Lower lobe of right lung (tissue), 2 donors: ENCODE measurements at regions not wholly inside any gene's neighbourhood (a gene's known extent, or its start where the extent isn't known, plus 50 kb on each side); places are given as distances from the start of the nearest gene placed in this dataset.

Source experiments
- ATAC-seq, 2 donors: fragments of 200-7000 bp; cut with Tn5 transposase; one replicate each; pipeline ENCODE4 v1.9.1; 2020 to 2022; ENCODE audit warnings: mild to moderate bottlenecking in 2 of 2, moderate library complexity in 2 of 2
- DNase-seq: peaks from one replicate; pipeline ENCODE4 v3.0.0-alpha.2; 2020
- H3K27ac ChIP-seq: fragments of 200-600 bp; one replicate; pipeline ENCODE4 v1.8.0; 2022
- H3K27me3 ChIP-seq: fragments of 200-600 bp; one replicate; pipeline ENCODE4 v1.8.0; 2022; ENCODE audit warnings: low read depth
- H3K36me3 ChIP-seq: fragments of 200-600 bp; one replicate; pipeline ENCODE4 v1.8.0; 2022; ENCODE audit warnings: mild to moderate bottlenecking
- H3K4me1 ChIP-seq: fragments of 200-600 bp; one replicate; pipeline ENCODE4 v1.8.0; 2022
- H3K4me3 ChIP-seq: fragments of 200-600 bp; one replicate; pipeline ENCODE4 v1.8.0; 2022; ENCODE audit warnings: mild to moderate bottlenecking
- H3K9me3 ChIP-seq: fragments of 200-600 bp; one replicate; pipeline ENCODE4 v1.8.0; 2022
- intact Hi-C: fragments of 100-400 bp; cut with DNase I; formaldehyde crosslinking; loops from one replicate; pipeline ENCODE4 v1.11.0; 2022
- TF ChIP-seq, protein P1 (sequence below): fragments of 200-600 bp; IDR thresholded peaks from one replicate; pipeline ENCODE4 v1.8.0; 2022; ENCODE audit warnings: antibody characterized with exemption, mild to moderate bottlenecking
- donor health status: DM: no; HTN: yes; CAD: no; lungs with severe emphysema.

DNA sequence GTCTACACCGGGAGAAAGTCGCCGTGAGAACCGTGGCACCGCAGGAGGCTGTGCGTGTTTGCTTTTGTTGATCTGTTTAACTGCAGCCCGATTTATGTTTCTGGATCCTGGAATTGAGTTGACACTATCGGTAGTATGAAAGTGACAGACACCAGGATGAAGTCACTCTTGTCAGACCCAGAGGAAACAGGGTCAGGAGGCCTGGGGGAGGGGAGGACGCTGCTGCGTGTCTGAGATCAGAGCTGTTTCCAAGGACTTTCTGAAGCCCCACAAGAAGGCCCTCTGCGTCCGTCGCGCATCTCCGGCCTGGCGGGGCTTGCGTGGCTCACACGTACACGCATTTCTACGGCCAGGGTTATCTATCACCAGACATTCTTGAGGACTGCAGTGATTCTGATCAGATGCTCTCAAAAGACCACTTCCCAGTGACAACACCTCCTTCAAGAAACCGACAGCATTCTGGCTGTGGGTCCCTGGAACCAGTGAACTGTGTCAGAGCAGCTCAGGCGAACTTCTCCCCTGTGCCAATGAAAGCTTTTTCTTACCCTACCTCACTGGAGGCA lies 263.4 kb downstream of the ADGRD1 start:
- peaks cover 3% of the 10 kb centered on the region for H3K4me1 ChIP-seq
- H3K36me3 ChIP-seq = no peaks in the 10 kb centered on the region
- no peak overlapping the region for H3K4me3 ChIP-seq
- intact Hi-C loops = no loop called here
- TF ChIP-seq, protein P1, sequence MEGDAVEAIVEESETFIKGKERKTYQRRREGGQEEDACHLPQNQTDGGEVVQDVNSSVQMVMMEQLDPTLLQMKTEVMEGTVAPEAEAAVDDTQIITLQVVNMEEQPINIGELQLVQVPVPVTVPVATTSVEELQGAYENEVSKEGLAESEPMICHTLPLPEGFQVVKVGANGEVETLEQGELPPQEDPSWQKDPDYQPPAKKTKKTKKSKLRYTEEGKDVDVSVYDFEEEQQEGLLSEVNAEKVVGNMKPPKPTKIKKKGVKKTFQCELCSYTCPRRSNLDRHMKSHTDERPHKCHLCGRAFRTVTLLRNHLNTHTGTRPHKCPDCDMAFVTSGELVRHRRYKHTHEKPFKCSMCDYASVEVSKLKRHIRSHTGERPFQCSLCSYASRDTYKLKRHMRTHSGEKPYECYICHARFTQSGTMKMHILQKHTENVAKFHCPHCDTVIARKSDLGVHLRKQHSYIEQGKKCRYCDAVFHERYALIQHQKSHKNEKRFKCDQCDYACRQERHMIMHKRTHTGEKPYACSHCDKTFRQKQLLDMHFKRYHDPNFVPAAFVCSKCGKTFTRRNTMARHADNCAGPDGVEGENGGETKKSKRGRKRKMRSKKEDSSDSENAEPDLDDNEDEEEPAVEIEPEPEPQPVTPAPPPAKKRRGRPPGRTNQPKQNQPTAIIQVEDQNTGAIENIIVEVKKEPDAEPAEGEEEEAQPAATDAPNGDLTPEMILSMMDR = no peak
- DNase-seq (no peak), ATAC-seq (no peak)
- no peaks in the 10 kb centered on the region for H3K27me3 ChIP-seq
- H3K9me3 ChIP-seq = peaks cover 3% of the 10 kb centered on the region
- no peak overlapping the region for H3K27ac ChIP-seq

DNA sequence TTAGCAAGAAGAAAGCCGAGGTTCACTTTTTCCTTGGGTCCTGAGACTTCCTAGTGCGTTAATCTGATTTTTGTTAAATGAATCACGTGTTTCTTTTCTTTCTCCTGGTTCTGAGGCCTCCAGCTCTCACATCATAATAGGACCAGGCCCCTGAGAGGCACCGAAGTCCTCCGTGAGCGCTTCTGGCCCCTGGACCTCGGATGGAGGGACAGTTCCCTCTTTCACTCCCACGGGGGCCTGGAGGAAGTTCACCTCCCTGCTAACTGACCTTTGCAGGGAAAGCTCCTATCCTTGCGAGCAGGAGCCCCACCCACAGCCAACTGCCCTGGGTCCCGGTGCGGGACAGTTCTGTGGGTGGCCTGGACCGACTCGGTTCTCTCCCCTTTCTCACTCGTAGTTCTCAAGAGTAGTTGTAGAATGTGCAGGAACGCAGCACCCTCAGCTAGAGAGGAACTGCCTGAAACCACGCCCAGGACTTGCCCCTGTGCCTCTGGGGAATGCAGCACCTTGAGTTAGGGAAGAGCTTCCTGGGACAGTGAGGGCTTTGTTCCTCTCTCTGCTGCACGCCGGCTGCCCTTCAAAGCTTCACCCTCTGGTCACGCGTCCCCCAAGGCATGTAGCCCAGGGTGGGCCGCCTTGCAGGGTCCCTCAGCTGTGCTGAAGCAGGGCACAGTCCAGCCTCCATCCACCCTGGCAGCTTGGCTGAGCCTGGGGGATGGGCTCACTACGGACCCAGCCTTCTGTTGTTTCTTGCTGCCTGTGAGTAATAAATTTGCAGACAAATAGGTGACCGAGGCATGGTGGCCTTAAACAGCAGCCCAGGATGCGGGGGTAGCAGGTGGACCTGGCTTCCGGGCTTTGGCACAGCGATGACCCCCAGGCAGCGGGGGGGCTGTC lies 264.6 kb downstream of the ADGRD1 start:
- Histone ChIP-seq H3K27ac (no peak overlapping the region), H3K4me3 (no peak overlapping the region), H3K4me1 (peaks cover 4% of the 10 kb centered on the region), H3K27me3 (no peaks in the 10 kb centered on the region), H3K36me3 (no peaks in the 10 kb centered on the region), H3K9me3 (peaks cover 3% of the 10 kb centered on the region)
- ATAC-seq (peak in 1 of 2 donors; percentile 47), DNase-seq (no peak)
- intact Hi-C loops = no loop called here
- TF ChIP-seq, protein P1 = no peak

DNA sequence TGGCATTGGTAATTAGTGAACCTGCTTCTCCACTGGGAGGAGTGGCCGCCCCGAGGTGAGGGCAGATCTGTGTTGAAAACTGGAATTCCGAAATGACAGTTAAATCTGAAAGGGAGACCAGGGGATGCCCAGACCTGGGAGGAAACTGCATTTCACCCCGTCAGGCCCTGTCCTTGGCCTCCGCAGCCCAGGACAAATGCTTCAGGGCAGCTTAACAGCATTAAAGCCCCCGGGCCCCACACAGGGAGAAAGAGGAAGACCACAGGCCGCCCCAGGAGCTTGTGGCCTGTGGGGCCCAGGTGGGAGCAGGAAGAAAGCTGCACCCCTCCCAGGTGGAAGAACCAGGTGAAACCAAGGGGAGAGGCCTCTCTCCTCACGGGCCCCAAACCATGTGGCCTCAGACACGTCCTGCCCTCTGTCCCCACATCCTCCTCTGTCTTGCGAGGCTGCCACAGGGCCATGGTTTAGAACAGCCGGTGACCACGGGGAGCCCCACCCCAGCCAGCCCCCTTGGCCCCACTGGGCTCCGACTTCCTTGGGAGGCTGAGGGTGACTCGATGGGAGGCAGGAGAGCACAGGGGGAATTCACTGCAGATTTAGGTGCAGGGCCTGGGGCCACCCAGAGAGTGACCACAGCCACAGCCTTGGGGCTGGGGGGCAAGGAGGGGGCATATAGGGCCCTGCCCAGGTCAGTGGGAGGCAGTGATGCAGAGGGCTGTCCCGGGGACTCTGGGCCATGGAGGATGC lies 265.4 kb downstream of the ADGRD1 start:
- Histone ChIP-seq H3K4me3 (no peak overlapping the region), H3K36me3 (no peaks in the 10 kb centered on the region), H3K27me3 (no peaks in the 10 kb centered on the region), H3K9me3 (no peaks in the 10 kb centered on the region), H3K4me1 (peaks cover 4% of the 10 kb centered on the region), H3K27ac (no peak overlapping the region)
- DNase-seq (no peak), ATAC-seq (no peak)
- TF ChIP-seq, protein P1 = no peak
- intact Hi-C loops = no loop called here

DNA sequence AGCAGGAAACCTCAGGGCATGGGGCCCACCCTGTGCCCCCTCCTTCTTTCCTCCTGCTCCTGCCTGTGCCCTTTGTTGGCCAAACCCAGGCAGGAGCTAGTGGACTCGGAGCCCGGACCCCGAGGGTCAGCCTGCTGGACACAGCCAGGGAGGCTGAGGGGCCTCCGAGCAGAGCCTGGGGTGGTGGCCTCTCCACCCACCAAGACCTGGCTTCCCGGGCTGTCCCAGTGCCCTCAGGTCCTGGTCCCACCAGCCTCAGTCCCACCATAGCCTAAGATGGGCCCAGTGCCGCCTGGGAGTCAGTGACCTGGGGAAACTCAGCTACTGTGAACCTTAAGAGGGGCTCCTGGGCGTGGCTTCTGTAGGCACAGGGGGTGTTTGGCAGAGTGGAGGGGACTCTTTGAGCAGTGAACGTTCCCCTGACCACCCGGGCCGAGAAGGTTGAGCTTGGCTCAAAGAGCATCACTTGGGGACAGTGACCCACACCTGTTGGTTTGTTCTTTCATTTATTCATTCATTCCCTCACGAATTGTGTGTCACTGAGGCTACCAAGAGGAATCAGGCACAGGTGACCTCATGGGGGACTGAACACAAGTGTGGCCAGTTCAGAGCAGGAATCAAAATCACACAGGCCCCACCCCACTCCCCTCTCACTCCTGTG lies 266.1 kb downstream of the ADGRD1 start:
- H3K4me1 ChIP-seq = peaks cover 4% of the 10 kb centered on the region
- no peaks in the 10 kb centered on the region for H3K9me3 ChIP-seq
- H3K36me3 ChIP-seq = no peaks in the 10 kb centered on the region
- TF ChIP-seq, protein P1 = no peak
- no peaks in the 10 kb centered on the region for H3K27me3 ChIP-seq
- intact Hi-C loops = no loop called here
- no peak overlapping the region for H3K4me3 ChIP-seq
- ATAC-seq (no peak), DNase-seq (no peak)
- no peak overlapping the region for H3K27ac ChIP-seq

DNA sequence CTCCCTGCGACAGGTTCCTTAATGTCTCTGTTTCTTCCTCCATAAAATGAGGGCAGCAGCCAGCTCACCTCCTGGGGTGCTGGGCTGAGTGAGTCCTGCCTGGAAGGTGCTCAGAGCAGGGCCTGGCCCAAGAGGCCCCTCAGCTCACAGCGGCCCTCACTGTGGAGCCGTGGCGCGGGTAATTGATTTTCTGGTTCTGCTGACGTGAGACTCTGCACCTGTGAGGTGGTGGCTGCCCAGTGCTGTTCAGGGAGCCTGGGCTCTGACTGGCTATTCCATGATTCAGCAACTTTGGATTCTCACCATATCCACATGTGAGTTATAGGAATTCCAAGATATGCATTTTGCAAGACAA lies 266.6 kb downstream of the ADGRD1 start:
- Histone ChIP-seq H3K36me3 (no peaks in the 10 kb centered on the region), H3K9me3 (no peaks in the 10 kb centered on the region), H3K4me3 (no peak overlapping the region), H3K27me3 (no peaks in the 10 kb centered on the region), H3K27ac (no peak overlapping the region), H3K4me1 (peaks cover 4% of the 10 kb centered on the region)
- ATAC-seq (no peak), DNase-seq (no peak)
- intact Hi-C loops = no loop called here
- TF ChIP-seq, protein P1 = no peak
